AG08395 (cell line): ENCODE measurements at regions not wholly inside any gene's neighbourhood (a gene's known extent, or its start where the extent isn't known, plus 50 kb on each side); places are given as distances from the start of the nearest gene placed in this dataset.

Experiments
- DNase-seq: peaks from one replicate; pipeline ENCODE4 v3.0.0; 2012; ENCODE audit warnings: mixed read lengths, low spot score

DNA sequence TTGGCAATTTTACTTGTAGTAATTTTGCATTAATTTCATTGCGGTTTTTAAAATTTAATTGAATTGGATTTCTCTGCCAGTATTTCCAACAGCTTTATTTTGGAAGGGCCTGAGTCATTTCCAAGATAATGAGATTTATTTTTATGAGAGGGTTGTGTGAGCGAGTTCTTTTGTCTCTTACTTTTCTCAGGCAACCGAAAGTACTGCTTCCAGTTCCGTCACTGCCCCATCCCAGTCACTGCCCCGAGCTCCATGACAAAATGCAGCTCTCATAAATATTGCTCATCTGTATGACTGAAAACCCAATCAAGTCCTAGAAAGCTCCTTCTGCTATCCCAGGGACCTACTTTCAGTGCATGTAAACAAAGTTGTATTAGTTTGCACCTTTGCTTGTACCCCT, 468.4 kb upstream of the SEMA3D start:
- no peak for DNase-seq

DNA sequence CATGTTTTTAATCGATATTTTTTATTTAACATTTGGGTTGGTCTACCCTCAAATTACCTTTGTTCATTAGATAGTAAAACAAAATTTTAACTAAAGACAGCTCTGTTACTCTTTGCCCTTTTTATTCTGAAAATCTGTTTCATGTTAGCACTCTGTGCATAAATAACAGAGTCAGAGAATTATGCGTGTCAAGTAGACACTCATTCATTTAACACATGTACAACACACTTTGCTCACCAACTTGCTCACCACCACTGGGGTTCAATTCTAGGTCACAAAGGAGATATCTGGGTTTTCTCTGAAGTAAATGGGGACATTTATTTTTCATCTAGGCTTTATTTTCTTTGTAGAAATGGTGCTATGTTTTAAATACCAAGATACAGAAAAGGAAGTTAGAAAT, 457.4 kb upstream of the SEMA3D start:
- no peak for DNase-seq

DNA sequence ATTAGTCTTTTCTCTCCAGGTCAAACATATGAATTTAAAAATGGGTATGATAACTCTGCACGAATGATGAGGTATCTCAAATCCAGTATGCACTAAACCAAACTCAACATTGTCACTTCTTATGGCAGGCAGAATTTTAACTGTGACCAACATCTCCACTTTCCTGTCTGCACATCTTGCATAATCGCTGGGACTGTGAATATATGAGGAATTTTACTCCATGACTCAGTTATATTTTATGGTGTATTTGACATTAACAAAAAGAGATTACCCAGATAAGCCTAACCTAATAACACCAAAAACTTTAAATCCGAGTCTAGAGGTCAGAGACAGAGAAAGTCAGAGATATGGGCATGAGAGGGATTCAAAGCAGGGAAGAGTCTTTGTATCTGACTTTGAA, 454.5 kb upstream of the SEMA3D start:
- DNase-seq, result no peak

DNA sequence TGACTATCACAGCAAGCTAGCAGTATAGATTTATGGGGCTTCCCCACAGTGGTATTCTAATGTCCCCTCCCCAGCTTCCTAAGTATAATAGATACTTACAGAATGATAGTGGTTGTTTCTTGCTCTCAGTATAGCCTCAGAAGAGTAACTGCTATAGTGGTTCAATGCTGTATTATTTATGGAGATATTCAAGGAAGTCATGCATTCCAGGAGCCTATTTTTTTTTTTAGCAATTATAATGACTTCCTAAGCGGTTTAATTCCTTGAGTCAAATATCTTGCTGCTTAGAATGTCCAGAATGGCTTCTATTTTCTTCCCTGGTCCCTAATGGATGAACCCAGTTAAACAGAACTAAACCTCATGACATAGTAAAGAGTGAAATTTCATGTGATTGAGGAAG, 451.5 kb upstream of the SEMA3D start:
- no peak for DNase-seq

DNA sequence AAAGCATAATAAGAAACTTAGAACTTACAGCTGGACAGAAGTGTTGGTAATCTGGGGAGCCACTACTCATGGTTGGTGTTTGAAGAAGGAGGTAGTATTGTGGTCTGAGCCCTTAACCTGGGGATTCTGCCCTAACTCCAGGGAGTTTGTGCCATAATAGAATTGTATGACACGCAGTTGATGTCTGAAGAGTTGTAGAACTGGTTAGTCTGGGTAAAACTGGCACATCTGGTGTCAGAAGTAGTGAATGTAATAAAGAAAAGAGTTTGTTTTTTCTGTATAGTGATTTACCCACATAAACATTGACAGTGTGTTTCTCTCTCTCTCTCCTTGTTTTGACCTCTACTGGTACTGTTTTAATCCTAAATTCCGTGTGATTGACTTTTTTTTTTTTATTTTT, 448.1 kb upstream of the SEMA3D start:
- DNase-seq, result no peak

DNA sequence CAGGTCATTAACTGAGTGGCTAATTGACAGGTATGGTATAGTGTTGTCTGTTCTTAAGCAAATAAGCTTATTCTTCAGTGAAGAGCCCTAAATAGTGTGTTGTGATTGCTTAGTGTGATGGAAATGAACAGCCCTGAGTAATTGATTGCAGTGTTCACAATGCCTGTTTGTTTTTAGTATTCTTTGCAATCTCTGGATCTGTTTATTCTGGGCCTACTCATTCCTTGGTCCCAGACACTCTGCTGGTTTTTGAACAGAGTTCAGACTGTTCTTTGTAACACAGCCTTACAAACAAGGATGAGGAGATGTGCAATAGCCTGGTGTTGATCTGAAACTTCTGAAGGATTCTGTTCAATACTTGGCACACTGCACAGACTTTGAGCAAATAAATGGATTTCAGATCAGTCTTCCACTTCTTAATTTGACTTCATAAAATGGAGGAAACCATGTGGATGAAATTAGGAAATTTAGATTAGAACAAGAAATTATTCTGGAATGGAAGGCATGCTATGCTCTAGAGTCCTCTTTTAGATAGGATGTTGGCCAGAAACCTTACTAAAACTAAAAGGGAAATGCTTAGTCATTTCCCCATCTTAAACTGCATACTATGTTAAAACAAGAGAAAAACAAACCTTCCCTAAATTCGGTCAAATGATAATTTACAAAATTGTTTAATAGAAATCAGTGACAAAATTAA, 444.2 kb upstream of the SEMA3D start:
- DNase-seq, result no peak

DNA sequence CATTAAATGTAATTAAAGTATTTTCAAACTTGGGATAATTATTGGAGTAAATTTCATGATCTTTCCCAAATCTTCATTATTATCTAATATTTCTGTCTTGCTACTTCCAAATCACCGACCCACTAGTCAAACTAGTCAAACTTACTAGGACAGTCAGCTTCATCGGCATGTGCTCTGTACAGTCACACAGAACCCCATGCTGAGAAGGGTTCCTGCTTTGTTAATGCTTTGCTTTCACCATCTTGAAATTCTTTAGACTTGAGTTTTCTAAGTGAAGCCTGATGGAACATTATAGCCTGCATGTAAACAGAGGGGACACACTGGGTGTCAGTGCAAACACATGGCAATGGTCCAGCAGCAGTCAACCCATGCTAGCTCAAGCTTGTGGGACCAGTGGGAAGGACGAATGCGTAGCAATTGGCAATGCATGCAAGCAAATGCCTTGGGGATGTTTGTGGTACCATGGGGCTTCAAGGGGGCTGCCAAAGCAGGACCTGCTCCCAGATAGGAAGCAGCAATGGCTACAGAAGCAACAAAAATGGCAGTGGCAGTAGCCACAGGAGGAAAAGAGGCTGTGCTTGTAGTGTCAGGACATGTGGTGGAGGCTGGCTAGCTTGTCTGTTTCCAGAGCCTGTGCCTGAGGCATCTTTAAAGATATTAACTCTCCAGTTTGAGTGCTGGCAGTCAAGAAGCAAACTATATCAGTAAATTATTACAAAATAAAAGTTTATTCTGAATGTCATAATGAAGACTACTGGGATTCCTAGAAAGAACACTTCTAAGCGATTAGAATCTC, 441.1 kb upstream of the SEMA3D start:
- DNase-seq, result no peak

DNA sequence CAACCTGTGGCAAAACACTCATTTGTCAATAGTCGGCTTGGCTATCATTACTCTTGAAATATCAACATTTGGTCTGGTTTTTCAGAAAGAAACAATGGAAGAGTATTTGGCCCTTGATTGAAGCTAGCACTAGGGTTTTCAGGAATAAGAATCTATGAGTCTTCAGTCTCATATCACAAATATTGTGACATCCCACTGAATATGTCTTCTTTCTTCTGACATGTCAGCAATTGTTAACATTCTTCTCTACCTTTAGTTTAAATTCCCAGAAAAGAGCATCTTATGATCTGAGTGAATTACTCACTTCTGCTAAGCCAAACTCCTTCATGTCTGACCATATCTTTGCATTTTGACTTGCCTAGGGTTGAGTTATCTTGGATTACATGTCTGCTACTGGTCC, 435.2 kb upstream of the SEMA3D start:
- DNase-seq, result no peak

DNA sequence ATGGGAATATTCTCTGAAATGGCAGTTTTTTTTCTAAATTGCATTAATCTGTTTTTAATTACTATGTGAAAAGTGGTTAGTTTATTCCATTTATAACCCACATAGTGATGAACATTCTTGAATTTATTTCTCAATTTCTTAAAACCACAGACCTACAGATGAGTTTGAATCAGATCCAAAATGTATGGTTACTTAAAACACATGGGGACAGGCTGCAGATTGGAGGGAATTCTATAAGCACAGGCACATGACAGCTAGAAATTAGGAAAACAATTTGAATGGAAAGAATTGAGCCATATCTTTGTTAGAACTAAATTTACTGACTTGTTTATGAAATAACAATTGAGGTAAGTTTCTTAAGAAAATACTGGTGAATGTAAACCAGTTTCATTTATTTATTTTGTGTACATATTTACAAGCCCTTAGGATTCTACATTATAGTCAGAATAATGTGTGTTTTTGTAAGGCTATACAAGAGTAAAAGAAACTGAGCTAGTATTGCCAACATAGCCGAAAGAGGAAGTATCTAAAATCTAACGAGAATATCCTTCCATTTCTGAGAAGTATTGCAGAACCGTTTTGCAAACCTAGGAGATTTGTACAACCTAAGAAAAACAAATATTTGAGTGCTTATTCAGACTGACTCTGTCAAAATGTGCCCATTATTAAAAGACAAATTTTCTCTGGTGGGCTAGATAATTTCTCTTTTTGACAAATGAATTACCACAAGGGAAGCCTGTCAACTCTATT, 434.3 kb upstream of the SEMA3D start:
- DNase-seq, result no peak

DNA sequence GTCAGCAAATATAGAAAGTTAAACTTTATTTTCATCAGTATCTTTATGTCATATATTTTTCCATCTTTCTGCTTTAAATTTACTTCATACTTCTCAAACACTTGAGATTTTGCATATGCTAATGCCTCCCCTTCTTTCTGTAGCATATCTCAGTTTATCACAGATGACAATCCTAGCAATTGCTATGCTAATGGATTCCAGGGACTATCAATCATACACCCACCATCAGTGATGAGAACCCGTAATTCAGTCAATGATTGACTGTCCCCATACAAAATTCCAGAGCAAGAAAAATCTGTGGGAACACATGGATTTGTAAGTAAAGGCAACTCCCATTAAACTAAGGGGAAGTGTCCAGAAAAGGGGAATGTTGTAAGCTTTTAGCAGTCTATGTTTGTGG, 432.4 kb upstream of the SEMA3D start:
- DNase-seq, result no peak

DNA sequence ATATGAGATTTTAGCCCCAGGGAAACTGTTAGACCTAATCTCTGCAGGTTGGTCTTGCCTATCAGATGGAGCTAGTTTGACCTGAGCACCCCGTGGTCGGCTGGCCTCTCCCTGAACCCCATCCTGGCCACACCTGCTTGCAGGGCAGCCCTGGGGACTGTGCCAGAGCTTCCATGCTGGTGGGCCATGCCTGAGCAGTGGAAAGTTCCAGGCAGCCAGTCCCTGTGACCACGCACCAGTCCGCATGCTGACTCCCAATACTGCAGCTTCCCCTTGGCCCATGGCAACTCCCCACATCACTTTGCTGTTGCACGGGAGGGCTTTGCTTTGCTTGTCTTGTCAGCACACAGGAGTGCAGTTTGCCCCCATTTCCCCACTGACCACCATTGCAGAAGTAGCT, 427.8 kb upstream of the SEMA3D start:
- DNase-seq, result no peak

DNA sequence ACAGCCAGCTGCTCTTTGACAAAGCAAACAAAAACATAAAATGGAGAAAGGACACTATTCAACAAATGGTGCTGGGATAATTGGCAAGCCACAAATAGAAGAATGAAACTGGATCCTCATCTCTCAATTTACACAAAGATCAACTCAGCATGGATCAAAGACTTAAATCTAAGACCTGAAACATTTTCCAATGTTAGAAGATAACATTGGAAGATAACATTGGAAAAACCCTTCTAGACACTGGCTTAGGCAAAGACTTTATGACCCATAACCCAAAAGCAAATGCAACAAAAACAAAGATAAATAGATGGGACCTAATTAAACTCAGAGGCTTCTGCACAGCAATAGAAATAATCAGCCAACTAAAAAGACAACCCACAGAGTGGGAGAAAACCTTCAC, 425.7 kb upstream of the SEMA3D start:
- DNase-seq, result no peak

DNA sequence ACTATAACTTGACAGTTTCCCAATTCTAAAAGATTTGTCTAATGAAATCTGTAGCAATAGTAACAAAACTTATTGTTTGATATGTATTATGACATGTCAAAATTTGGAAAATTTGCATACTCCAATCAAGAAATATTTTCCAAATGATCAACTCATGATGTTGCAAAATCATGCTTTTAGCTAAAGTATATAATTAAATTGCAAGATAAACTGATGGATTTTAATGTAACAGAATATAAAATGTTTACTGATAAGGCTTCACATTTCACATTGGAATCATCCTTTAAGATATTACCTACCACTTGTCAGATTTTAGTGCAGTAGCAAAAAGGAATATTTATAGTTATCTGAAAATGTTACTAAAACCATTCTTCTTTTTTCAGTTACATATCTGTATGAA, 421.9 kb upstream of the SEMA3D start:
- no peak for DNase-seq

DNA sequence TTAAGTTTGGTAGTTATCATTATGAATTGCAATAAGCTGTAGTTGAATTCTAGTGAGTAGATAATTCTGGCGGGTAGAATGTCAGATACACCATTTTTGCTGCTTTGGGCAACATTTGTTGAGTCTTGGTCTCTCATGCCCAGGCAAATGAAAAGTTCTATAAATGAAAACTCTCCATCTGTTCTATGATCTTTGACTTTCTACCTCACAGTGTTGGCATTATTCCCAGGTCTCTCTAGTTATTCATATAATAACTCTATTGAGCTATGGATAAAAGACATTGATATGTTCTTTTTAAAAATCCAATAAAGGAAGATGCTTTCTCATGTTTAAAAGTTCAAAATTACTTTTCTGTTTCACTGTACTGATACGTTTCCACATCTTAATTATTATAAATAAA, 415.3 kb upstream of the SEMA3D start:
- no peak for DNase-seq

DNA sequence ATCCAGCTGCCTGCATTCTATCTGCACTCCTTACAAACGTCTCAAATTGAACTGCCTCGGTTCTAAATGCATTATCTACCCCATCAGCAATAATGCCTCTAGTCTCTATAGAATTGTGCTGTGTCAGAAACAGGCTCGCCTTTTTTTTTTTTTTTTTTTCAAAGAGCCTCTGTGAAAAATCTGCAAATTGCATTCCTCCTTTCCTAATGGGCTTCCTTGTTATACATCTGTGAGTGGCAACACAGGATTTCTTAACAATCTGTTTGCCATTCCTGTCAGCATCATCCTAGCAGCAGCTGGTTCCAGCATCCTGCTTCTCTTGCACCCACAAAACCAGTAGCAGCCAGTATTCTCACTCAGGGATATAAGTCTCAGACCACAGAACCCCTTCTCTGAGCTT, 413.5 kb upstream of the SEMA3D start:
- no peak for DNase-seq

DNA sequence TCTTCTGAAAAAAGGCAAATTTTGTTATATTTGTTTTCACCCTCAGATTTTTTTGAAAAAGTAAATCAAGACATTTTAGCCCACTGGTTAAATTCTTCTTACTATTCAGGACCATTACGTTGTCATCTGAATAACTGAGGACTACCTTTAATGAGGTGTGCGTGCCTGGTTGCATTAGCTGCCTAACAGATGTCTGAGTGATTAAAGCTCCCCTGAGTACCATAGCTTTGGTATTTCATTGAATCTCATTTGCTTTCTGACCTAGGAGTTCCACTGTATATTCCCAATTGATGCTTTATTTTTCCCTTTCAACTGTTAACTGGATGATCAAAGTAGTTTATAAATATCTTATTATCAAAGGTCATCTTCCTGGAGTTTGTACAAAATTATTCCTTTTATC, 410.0 kb upstream of the SEMA3D start:
- no peak for DNase-seq

DNA sequence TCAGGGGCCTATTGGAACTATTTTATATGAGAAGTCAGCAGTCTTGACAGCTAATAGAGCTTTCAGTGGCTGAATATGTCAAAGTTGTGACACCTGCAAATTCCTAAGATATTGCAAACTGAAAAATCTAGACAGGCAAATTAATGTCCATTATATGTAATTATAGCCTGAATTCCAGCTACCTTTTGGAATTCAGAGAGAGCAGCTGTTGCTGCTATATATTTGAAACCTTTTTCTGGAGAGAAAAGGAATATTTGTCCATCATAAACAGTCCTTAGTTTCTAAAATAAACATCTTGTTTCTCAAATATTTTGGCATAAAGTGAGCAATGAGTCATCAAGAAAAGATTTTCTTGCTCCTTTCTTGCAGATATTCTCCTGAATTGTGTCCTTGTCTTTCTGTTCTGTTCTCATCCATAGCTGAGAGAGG, 408.9 kb upstream of the SEMA3D start:
- peak; percentile 35 for DNase-seq

DNA sequence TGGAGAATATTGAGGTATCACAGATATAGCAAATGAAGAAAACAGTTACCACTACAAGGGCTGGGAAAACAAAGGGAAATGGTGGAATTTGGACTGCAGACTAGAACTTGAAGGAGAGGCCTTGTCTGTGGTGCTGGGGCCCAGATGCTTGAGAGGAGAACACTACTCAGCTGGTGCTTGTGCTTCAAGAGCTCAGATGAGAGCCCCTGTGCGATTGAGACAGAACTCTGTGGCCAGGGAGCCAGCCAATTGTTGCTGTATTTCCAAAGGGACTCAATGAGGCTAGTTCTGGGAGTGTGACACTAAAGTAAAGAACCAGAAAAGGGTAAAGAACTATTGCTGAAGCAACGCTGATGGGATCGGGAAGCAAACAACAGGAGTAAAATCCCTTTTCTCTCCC, 406.5 kb upstream of the SEMA3D start:
- DNase-seq, result no peak

DNA sequence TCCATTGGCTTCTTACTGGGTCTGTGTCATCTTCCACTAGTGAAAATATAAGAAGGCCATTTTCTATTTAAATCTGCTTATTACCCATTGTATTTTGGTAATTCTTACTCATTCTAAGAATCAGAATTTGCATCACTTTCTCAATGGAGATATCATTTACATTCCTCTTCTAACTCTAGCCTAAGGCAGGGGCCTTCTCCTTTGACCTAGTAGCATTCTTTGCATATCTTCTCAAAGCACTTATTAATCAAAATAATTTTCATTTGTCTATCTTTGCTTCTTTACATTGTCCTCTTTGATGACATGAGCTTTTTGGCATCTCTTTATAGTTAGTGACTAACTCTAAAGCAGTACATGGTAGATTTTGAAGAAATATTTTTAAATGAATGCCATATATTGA, 400.9 kb upstream of the SEMA3D start:
- DNase-seq, result no peak

DNA sequence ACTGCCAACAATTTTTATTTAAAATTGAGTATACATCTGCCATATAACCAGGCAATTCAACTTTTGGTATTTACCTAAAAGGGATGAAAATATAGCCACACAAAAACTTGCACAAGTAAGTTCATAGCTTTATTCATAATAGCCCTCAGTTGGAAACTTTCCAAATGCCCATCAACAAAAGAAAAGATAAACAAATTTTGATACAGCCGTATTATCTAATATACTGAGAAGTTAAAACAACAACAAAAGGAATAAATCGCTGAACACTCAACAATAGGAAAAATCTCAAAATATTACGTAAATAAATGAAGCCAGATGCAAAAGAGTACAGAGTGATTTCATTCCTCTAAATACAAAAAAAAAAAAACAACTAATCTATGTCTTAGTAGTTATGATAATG, 399.2 kb upstream of the SEMA3D start:
- no peak for DNase-seq

DNA sequence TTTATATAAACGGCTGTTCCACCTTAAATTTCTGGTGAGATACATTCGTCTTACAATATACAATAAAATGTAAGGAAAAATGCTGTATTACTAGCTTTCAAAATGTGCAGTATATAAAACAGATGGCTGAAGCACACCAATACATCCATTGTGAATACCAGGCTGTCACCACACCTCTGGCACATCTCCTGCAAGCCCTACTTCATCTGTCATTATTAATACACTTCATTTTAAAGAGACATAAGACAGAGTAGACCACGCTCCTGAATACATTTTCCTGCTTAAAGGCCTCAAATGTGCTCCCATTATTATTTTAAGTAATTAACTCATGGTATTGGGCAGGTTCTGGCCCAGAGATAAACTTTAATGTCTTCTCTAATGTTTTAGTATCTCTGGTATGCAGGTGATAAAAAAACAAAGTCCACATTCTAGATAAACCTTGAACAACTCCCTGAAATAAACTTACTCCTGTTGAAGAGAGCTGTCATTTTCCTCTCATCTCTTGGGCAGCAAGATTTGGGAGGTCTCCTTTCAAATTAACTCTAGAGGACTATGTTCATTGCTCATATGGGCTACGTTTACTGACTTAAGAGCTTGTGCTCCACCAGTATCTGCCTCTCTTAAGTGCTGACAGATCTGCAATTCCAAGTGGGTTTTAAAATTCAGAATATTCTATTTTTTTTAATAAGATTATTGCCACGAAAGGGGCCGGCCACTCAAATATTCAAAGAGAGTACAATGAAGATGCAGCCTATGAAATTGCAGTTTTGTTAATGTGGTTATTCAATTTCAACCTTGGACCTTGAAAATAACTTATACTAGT, 396.5 kb upstream of the SEMA3D start:
- no peak for DNase-seq

DNA sequence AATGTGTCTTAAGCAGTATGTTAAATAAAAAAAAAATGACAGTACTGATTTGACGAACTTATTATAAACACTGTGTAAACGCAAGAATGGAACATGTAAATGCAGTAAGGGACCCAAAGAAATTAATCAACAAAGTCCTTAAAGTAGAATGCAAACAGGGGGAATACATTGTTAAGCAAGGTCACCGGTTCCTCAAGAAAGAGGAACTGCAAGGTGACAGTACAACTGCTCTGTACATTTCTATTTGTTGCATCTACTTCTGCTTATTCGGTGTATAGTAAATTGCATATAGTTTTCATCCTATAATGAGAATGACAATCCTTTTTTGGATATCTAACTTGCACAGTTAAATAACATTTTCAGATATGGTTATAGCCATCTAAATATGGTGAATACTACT, 387.0 kb upstream of the SEMA3D start:
- DNase-seq, result no peak
